ENCODE measurements at regions not wholly inside any gene's neighbourhood (a gene's known extent, or its start where the extent isn't known, plus 50 kb on each side); places are given as distances from the start of the nearest gene placed in this dataset.

DNA sequence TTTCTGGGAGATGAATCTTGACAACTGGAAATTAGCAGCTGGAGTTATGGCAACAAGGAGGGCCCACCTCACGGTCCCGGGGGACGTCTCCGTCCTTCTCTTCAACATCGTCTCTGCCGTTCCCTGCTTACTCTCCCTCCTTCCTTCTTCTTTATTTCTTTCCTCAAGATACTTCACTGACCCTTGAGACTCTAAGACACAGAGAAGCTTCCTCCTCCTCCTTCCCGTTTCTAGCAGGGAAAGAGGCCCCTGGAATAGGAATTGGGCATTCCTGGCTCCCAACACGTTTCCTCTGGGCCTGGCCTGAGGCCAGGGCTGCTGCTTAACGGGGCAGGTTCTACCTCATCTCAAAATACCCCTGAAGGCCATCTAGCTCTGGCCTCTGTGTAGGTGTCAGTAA lies 189.9 kb upstream of the GMDS start:
- TF ChIP-seq ZBTB7A (IDR thresholded peaks at IDR 0.05; ENCODE audit: low read depth) (no peak), CEBPB (IDR thresholded peaks at IDR 0.05) (no peak), FOXM1 (IDR thresholded peaks at IDR 0.05; ENCODE audit: borderline replicate concordance, low read depth) (no peak), NFIC (IDR thresholded peaks at IDR 0.05) (no peak), EGR1 (IDR thresholded peaks at IDR 0.05) (no peak), YY1 (IDR thresholded peaks at IDR 0.05; ENCODE audit: low read depth) (no peak), TCF12 (IDR thresholded peaks at IDR 0.05; ENCODE audit: low read depth) (no peak), RAD21 (IDR thresholded peaks at IDR 0.05; ENCODE audit: low read depth) (no peak), TAF1 (IDR thresholded peaks at IDR 0.05; ENCODE audit: low read depth) (no peak), CREB1 (IDR thresholded peaks at IDR 0.05; ENCODE audit: low read depth) (no peak), EP300 (IDR thresholded peaks at IDR 0.05; ENCODE audit: borderline replicate concordance) (no peak)
- TF ChIP-seq, protein P1, sequence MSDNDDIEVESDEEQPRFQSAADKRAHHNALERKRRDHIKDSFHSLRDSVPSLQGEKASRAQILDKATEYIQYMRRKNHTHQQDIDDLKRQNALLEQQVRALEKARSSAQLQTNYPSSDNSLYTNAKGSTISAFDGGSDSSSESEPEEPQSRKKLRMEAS (IDR thresholded peaks at IDR 0.05) = no peak
- TF ChIP-seq, protein P2, sequence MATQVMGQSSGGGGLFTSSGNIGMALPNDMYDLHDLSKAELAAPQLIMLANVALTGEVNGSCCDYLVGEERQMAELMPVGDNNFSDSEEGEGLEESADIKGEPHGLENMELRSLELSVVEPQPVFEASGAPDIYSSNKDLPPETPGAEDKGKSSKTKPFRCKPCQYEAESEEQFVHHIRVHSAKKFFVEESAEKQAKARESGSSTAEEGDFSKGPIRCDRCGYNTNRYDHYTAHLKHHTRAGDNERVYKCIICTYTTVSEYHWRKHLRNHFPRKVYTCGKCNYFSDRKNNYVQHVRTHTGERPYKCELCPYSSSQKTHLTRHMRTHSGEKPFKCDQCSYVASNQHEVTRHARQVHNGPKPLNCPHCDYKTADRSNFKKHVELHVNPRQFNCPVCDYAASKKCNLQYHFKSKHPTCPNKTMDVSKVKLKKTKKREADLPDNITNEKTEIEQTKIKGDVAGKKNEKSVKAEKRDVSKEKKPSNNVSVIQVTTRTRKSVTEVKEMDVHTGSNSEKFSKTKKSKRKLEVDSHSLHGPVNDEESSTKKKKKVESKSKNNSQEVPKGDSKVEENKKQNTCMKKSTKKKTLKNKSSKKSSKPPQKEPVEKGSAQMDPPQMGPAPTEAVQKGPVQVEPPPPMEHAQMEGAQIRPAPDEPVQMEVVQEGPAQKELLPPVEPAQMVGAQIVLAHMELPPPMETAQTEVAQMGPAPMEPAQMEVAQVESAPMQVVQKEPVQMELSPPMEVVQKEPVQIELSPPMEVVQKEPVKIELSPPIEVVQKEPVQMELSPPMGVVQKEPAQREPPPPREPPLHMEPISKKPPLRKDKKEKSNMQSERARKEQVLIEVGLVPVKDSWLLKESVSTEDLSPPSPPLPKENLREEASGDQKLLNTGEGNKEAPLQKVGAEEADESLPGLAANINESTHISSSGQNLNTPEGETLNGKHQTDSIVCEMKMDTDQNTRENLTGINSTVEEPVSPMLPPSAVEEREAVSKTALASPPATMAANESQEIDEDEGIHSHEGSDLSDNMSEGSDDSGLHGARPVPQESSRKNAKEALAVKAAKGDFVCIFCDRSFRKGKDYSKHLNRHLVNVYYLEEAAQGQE (IDR thresholded peaks at IDR 0.05; ENCODE audit: low read depth) = no peak
- TF ChIP-seq, protein P3, sequence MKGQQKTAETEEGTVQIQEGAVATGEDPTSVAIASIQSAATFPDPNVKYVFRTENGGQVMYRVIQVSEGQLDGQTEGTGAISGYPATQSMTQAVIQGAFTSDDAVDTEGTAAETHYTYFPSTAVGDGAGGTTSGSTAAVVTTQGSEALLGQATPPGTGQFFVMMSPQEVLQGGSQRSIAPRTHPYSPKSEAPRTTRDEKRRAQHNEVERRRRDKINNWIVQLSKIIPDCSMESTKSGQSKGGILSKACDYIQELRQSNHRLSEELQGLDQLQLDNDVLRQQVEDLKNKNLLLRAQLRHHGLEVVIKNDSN (IDR thresholded peaks at IDR 0.05) = no peak

DNA sequence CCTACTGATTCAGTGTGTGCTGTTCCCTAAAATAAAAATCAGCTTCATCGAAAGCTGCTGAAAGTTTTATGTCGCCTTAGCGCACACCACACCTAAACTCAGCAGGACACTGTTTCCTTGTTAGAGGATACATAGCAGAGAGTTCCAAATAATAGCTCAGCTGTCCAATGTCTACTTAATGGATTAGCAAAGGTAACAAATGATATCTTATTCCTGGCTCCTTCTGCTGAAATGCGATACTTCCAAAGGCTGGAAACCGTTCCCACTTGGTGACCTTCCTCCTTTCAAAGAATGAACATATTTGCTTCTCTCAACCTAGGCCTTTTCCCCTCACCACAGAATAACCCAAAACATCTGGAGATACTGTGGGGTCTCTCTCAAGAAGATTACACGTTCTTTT lies 189.5 kb upstream of the GMDS start:
- TF ChIP-seq FOXM1 (IDR thresholded peaks at IDR 0.05; ENCODE audit: borderline replicate concordance, low read depth) = peak; percentile 61; the same call in 1 of the 2 replicates
- TF ChIP-seq EP300 (IDR thresholded peaks at IDR 0.05; ENCODE audit: borderline replicate concordance) = peak; percentile 77
- 0 out of 2 replicates have a peak, but pooled peaks have one; percentile 26 for TF ChIP-seq TCF12 (IDR thresholded peaks at IDR 0.05; ENCODE audit: low read depth)
- TF ChIP-seq CEBPB (IDR thresholded peaks at IDR 0.05) = no peak
- TF ChIP-seq NFIC (IDR thresholded peaks at IDR 0.05) = peak; percentile 64; the same call in 1 of the 2 replicates
- peak; percentile 55 for TF ChIP-seq TEAD4 (IDR thresholded peaks at IDR 0.05)

DNA sequence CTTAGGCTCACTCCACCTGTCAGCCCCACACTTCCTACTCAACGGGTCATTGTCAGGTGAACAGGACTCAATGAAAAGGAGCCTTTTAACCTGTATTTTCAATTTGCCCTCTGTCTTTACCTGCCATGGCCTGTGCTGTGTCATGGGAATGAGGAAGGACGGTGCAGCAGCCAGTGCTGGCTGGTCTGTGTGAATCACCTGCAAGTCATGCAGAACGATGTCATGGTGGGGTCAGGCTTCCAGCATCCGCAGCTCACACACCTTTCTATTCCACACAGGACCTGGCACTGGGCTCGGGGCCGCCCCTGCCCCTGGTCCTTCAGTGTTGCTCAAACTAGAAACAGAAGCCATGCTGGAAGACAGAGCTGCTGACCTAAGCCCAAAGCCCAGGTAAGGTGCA lies 188.7 kb upstream of the GMDS start:
- TF ChIP-seq, protein P3 (IDR thresholded peaks at IDR 0.05) = no peak
- TF ChIP-seq ZBTB7A (IDR thresholded peaks at IDR 0.05; ENCODE audit: low read depth) (peak; percentile 42; the same call in 1 of the 2 replicates), TEAD4 (IDR thresholded peaks at IDR 0.05) (peak; percentile 91), NFIC (IDR thresholded peaks at IDR 0.05) (peak; percentile 52; the same call in 1 of the 2 replicates), CEBPB (IDR thresholded peaks at IDR 0.05) (peak; percentile 47; the same call in 1 of the 2 replicates), EP300 (IDR thresholded peaks at IDR 0.05; ENCODE audit: borderline replicate concordance) (peak; percentile 82), RAD21 (IDR thresholded peaks at IDR 0.05; ENCODE audit: low read depth) (no peak), EGR1 (IDR thresholded peaks at IDR 0.05) (no peak; the same call in 1 of the 2 replicates), FOXM1 (IDR thresholded peaks at IDR 0.05; ENCODE audit: borderline replicate concordance, low read depth) (0 out of 2 replicates have a peak, but pooled peaks have one; percentile 38), CREB1 (IDR thresholded peaks at IDR 0.05; ENCODE audit: low read depth) (no peak), TCF12 (IDR thresholded peaks at IDR 0.05; ENCODE audit: low read depth) (peak; percentile 82), YY1 (IDR thresholded peaks at IDR 0.05; ENCODE audit: low read depth) (peak; percentile 20; the same call in 1 of the 2 replicates), TAF1 (IDR thresholded peaks at IDR 0.05; ENCODE audit: low read depth) (no peak)
- TF ChIP-seq, protein P1 (IDR thresholded peaks at IDR 0.05) = peak; percentile 67
- TF ChIP-seq, protein P2 (IDR thresholded peaks at IDR 0.05; ENCODE audit: low read depth) = no peak

DNA sequence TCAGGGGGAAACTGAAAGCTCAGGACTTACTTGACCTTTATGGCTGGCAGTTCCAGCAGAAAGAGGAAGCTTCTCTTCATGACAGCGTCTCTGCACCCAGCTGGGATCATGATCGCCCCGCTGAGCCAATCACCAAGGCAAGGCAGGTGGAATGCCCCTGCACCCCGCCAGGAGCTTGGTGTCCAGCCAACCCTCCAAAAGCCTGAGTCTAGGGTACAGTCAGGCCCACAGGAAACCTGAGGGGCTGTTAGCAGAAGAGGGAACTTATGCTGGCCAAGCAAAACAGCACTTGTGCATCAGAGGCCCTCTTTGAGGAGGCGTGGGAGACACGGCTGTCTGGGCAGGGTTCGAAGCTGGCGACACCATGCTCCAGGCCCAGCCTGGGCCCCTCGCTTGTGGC lies 188.3 kb upstream of the GMDS start:
- no peak for TF ChIP-seq CREB1 (IDR thresholded peaks at IDR 0.05; ENCODE audit: low read depth)
- no peak for TF ChIP-seq RAD21 (IDR thresholded peaks at IDR 0.05; ENCODE audit: low read depth)
- no peak for TF ChIP-seq TAF1 (IDR thresholded peaks at IDR 0.05; ENCODE audit: low read depth)
- peak; percentile 69 for TF ChIP-seq NFIC (IDR thresholded peaks at IDR 0.05)
- TF ChIP-seq CEBPB (IDR thresholded peaks at IDR 0.05) = no peak
- 0 out of 2 replicates have a peak, but pooled peaks have one; percentile 15 for TF ChIP-seq ZBTB7A (IDR thresholded peaks at IDR 0.05; ENCODE audit: low read depth)
- TF ChIP-seq TEAD4 (IDR thresholded peaks at IDR 0.05) = peak; percentile 76
- TF ChIP-seq TCF12 (IDR thresholded peaks at IDR 0.05; ENCODE audit: low read depth) = no peak
- TF ChIP-seq, protein P2 (IDR thresholded peaks at IDR 0.05; ENCODE audit: low read depth) = no peak
- TF ChIP-seq EP300 (IDR thresholded peaks at IDR 0.05; ENCODE audit: borderline replicate concordance) = no peak; the same call in 1 of the 2 replicates
- TF ChIP-seq YY1 (IDR thresholded peaks at IDR 0.05; ENCODE audit: low read depth) = peak; percentile 40; the same call in 1 of the 2 replicates
- TF ChIP-seq FOXM1 (IDR thresholded peaks at IDR 0.05; ENCODE audit: borderline replicate concordance, low read depth) = no peak
- TF ChIP-seq, protein P1 (IDR thresholded peaks at IDR 0.05) = no peak; the same call in 1 of the 2 replicates
- TF ChIP-seq EGR1 (IDR thresholded peaks at IDR 0.05) = peak; percentile 40; the same call in 1 of the 2 replicates
- TF ChIP-seq, protein P3 (IDR thresholded peaks at IDR 0.05) = no peak
